T-helper 2 cell (primary cell): ENCODE measurements at regions not wholly inside any gene's neighbourhood (a gene's known extent, or its start where the extent isn't known, plus 50 kb on each side); places are given as distances from the start of the nearest gene placed in this dataset.
A peak's percentile ranks its signal among the peaks of the same experiment; 100 is the strongest.
"Not testable (repeated sequence)": the region's sequence is repeated elsewhere in the genome, so short reads cannot be mapped to it uniquely, and the experiment has no call there.

Experiments
- DNase-seq, 5 experiments: peaks; one replicate each; pipeline versions ENCODE4 v3.0.0 to v3.0.0-alpha.2; 2012 to 2022

GRCh38 chr6:157727629-157728182, 95.3 kb upstream of the SNX9 start:
- no peak for DNase-seq

- no peak for DNase-seq
Observed at GRCh38 chr6:157728183-157728881, 94.7 kb upstream of the SNX9 start.

- no peak for DNase-seq
Observed at GRCh38 chr6:157731221-157731620, 91.8 kb upstream of the SNX9 start.

- DNase-seq = no peak
Observed at GRCh38 chr6:157732007-157732406, 91.0 kb upstream of the SNX9 start.

GRCh38 chr6:157732416-157733161, 90.5 kb upstream of the SNX9 start:
- no peak for DNase-seq

GRCh38 chr6:157736555-157736954, 86.5 kb upstream of the SNX9 start:
- DNase-seq = not testable (repeated sequence)

- no peak for DNase-seq
Observed at GRCh38 chr6:157741321-157741947, 81.6 kb upstream of the SNX9 start.

- no peak for DNase-seq
Observed at GRCh38 chr6:157741948-157742556, 81.0 kb upstream of the SNX9 start.

GRCh38 chr6:157744102-157744601, 78.9 kb upstream of the SNX9 start:
- no peak for DNase-seq

- DNase-seq = no peak
Observed at GRCh38 chr6:157746897-157747296, 76.1 kb upstream of the SNX9 start.

- no peak for DNase-seq
Observed at GRCh38 chr6:157747370-157747769, 75.7 kb upstream of the SNX9 start.

GRCh38 chr6:157748839-157749571, 74.0 kb upstream of the SNX9 start:
- no peak for DNase-seq

- DNase-seq = not testable (repeated sequence)
Observed at GRCh38 chr6:157750973-157751372, 72.1 kb upstream of the SNX9 start.

- DNase-seq = no peak
Observed at GRCh38 chr6:157751547-157752200, 71.4 kb upstream of the SNX9 start.

GRCh38 chr6:157752879-157753278, 70.2 kb upstream of the SNX9 start:
- DNase-seq = not testable (repeated sequence)

GRCh38 chr6:157753291-157753690, 69.8 kb upstream of the SNX9 start:
- no peak for DNase-seq

GRCh38 chr6:157753801-157754200, 69.2 kb upstream of the SNX9 start:
- not testable (repeated sequence) for DNase-seq

GRCh38 chr6:157754351-157754750, 68.7 kb upstream of the SNX9 start:
- DNase-seq = no peak

GRCh38 chr6:157755032-157755745, 67.9 kb upstream of the SNX9 start:
- DNase-seq = no peak

- DNase-seq = peak in 1 of 5 experiments; percentile 64
Observed at GRCh38 chr6:157755746-157756411, 67.2 kb upstream of the SNX9 start.
